ENCODE measurements at regions not wholly inside any gene's neighbourhood (a gene's known extent, or its start where the extent isn't known, plus 50 kb on each side); places are given as distances from the start of the nearest gene placed in this dataset.

- TF ChIP-seq AHDC1 (CRISPR knock-in tag; IDR thresholded peaks at IDR 0.05; ENCODE audit: borderline replicate concordance) (no peak), ZBTB7B (CRISPR knock-in tag; IDR thresholded peaks at IDR 0.05) (0 out of 2 replicates have a peak, but pooled peaks have one; percentile 58), THAP7 (CRISPR knock-in tag; IDR thresholded peaks at IDR 0.05) (no peak), ZNF34 (CRISPR knock-in tag; IDR thresholded peaks at IDR 0.05; ENCODE audit: borderline replicate concordance) (no peak), ZNF891 (CRISPR knock-in tag; IDR thresholded peaks at IDR 0.05) (no peak), CTCF (CRISPR knock-in tag; IDR thresholded peaks at IDR 0.05) (peak; percentile 66), ELK4 (CRISPR knock-in tag; IDR thresholded peaks at IDR 0.05; ENCODE audit: borderline replicate concordance) (no peak), CBX5 (CRISPR knock-in tag; IDR thresholded peaks at IDR 0.05; ENCODE audit: borderline replicate concordance) (peak; percentile 66; the same call in 1 of the 2 replicates), ZSCAN5A (CRISPR knock-in tag; IDR thresholded peaks at IDR 0.05; ENCODE audit: borderline replicate concordance) (peak; percentile 33; the same call in 1 of the 2 replicates), ZNF605 (CRISPR knock-in tag; IDR thresholded peaks at IDR 0.05) (no peak), AHR (CRISPR knock-in tag; IDR thresholded peaks at IDR 0.05) (no peak), PLRG1 (conservative IDR thresholded peaks at IDR 0.05) (no peak), RARA (CRISPR knock-in tag; IDR thresholded peaks at IDR 0.05) (0 out of 2 replicates have a peak, but pooled peaks have one; percentile 13), TBP (CRISPR knock-in tag; IDR thresholded peaks at IDR 0.05) (no peak), ETV6 (CRISPR knock-in tag; conservative IDR thresholded peaks at IDR 0.05) (no peak), TEAD3 (CRISPR knock-in tag; optimal IDR thresholded peaks at IDR 0.05; ENCODE audit: borderline replicate concordance) (peak; percentile 99), ZNF510 (CRISPR knock-in tag; IDR thresholded peaks at IDR 0.05; ENCODE audit: low read depth) (no peak), SRY (CRISPR knock-in tag; IDR thresholded peaks at IDR 0.05) (no peak), ZBTB33 (CRISPR knock-in tag; IDR thresholded peaks at IDR 0.05) (no peak)
Observed at GRCh38 chr2:226023383-226023782, 623.9 kb downstream of the NYAP2 start (continued).
